Esophagus muscularis mucosa (tissue), 3 donors: ENCODE measurements at regions not wholly inside any gene's neighbourhood (a gene's known extent, or its start where the extent isn't known, plus 50 kb on each side); places are given as distances from the start of the nearest gene placed in this dataset.

ENCODE experiments used
- CTCF ChIP-seq, 3 experiments: fragments of 200-600 bp in 2 of 3; fragments of 450-650 bp in 1 of 3; sonication (generic) in 2 of 3; IDR thresholded peaks; one replicate each; pipeline ENCODE4 v1.5.1; 2017 to 2019; ENCODE audit warnings: antibody characterized with exemption in 3 of 3, mild to moderate bottlenecking in 2 of 3, moderate library complexity in 1 of 3
- POLR2AphosphoS5 ChIP-seq, 2 donors: sonication (generic); formaldehyde crosslinking; IDR thresholded peaks; one replicate each; pipeline ENCODE4 v1.6.1; 2017; ENCODE audit warnings: antibody characterized with exemption in 2 of 2

DNA sequence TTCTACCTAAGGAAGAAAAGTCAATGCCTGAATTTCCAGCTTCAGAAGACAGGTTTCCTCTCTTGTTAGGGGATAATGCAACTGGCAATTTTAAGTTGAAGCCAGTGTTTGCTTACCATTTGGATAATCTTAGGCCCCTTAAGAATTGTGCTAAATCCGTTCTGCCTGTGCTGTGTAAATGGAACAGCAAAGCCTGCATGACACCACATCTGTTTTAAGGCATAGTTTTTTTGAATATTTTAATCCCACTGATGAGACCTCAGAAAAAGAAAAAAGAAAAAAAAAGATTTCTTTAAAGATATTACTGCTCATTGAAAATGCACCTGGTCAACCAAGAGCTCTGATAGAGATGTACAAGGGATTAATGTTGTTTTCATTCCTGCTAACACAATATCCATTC, 419.2 kb downstream of the SLITRK6 start:
- TF ChIP-seq POLR2AphosphoS5 (IDR thresholded peaks at IDR 0.05) (no peak), CTCF (IDR thresholded peaks at IDR 0.05) (no peak)
